Activated CD4-positive, alpha-beta T cell treated with anti-CD3 and anti-CD28 coated beads for 4 hours (primary cell): ENCODE measurements at regions not wholly inside any gene's neighbourhood (a gene's known extent, or its start where the extent isn't known, plus 50 kb on each side); places are given as distances from the start of the nearest gene placed in this dataset.
"Not testable (repeated sequence)": the region's sequence is repeated elsewhere in the genome, so short reads cannot be mapped to it uniquely, and the experiment has no call there.

ENCODE experiments used
- DNase-seq, 2 donors: peaks; one replicate each; pipeline ENCODE4 v3.0.0-alpha.2; 2020

GRCh38 chr2:17460371-17461086 lies 57.7 kb downstream of the RAD51AP2 start:
- no peak for DNase-seq

- no peak for DNase-seq
These were observed 62.9 kb downstream of the RAD51AP2 start for GRCh38 chr2:17455343-17455742.

- DNase-seq, result not testable (repeated sequence)
These were observed 72.0 kb downstream of the RAD51AP2 start for GRCh38 chr2:17446191-17446590.

- DNase-seq, result no peak
These were observed 72.5 kb downstream of the RAD51AP2 start for GRCh38 chr2:17445744-17446143.

DNA sequence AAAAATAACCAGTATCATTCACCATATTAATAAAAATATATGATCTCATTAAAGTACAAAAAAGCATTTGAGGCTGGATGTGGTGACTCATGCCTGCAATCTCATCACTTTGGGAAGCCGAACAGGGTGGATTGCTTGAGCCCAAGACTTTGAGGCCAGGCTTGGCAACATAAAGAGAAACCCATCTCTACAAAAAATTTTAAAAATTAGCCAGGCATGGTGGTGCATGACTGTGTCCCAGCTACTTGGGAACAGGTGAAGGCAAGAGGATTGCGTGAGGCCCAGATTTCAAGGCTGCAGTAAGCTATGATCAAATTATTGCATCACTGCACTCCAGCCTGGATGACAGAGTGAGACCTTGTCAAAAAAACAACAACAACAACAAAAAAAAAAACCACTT lies 75.9 kb downstream of the RAD51AP2 start:
- no peak for DNase-seq

DNA sequence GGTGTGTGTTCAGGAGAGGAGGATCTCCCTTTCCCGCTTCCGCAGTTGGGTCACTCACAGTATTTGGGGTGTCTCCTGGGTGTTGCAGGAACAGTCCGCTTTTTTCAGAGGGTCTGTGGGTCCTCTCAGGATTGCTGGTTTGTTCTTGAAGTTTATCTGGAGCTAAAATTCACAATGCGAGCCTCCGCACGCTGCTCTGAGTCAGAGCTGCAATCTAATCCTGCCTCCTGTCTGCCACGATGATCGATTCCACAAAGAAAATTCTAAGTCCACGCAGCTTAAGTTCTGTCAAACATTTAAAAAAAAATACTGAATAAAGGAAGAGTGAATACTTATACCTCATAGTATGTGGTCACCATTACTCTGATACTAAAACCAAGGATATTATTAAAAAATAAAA lies 76.5 kb downstream of the RAD51AP2 start:
- DNase-seq, result no peak

GRCh38 chr2:17441055-17441771 lies 77.0 kb downstream of the RAD51AP2 start:
- no peak for DNase-seq

GRCh38 chr2:17430326-17430725 lies 87.9 kb downstream of the RAD51AP2 start:
- no peak for DNase-seq

DNA sequence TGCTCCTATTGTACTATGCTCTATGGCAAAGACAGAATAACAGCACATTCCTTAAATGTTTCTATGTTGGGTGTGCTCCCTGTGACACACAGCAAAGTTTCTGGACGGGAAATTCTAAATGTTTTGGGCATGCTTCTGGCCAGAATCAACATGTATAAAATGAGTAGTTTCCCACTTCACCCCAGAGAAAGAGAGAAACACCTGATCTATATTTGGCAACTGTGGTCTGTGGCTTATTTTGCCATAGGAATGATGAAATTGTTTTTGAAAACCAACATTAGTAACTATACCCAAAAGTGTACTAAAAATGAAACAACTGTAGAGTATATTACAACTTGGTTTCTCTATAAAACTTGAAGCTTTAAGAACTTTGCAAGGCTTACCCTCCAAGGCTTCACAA lies 89.1 kb downstream of the RAD51AP2 start:
- DNase-seq, result no peak

DNA sequence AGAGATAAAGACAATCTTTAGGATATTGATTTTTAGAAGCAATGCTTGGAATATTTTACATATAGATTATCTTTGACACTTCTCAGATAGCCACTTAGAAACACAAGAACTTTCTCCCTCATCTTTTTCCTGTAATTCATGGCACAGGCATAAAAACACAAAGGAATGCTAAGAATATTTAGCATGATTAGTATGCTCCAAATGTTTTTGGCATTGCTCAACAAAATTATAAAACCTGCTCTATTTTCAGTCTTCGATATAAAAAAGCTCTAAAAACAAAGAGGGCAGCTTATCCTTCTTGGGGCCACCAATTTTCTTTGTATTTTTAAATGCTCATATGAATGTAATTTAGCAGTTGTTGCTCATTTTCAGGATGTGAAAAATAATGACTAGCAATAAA lies 90.8 kb downstream of the RAD51AP2 start:
- DNase-seq, result no peak

- DNase-seq, result no peak
These were observed 91.5 kb downstream of the RAD51AP2 start for GRCh38 chr2:17426743-17427142.

GRCh38 chr2:17422061-17422460 lies 96.2 kb downstream of the RAD51AP2 start:
- no peak for DNase-seq

DNA sequence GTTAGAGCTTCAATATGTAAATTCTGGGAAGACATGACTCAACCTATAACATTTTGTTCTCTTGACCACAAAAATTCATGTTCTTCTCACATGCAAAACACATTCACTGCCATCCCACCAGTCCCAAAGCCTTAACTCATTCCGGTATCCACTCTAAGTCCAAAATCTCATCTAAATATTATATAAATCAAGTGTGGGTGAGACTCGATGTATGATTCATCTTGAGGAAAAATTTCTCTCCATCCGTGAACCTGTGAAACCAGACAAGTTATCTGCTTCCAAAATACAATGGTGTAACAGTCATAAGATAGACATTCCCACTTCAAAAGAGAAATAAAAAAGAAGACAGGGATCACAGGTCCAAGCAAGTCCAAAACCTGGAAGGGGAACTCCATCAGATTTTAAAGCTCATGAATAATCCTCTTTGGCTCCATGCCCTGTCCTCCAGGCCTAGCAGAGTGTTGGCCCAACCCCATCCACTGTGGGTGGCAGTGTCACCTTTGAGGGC lies 101.3 kb downstream of the RAD51AP2 start:
- DNase-seq, result no peak

- no peak for DNase-seq
These were observed 105.2 kb downstream of the RAD51AP2 start for GRCh38 chr2:17413036-17413435.

DNA sequence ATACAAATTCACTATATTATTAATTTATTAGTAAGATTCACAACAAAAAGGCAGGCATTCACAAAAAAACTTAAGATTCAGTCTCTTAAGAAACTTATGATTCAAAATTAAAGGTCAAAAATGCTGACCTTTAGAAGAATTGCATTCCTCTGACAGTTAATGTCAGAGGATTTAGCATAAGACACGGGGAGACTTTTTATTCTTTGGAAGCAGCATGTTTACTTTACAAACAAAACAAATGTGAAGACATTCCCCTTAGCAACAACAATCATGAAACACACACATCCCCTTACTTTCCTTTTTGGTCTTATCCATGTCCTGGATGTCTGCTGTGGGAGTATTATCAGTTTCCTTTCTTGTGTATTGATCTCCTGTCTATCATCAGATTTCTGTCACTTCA lies 117.1 kb downstream of the RAD51AP2 start:
- DNase-seq, result no peak

DNA sequence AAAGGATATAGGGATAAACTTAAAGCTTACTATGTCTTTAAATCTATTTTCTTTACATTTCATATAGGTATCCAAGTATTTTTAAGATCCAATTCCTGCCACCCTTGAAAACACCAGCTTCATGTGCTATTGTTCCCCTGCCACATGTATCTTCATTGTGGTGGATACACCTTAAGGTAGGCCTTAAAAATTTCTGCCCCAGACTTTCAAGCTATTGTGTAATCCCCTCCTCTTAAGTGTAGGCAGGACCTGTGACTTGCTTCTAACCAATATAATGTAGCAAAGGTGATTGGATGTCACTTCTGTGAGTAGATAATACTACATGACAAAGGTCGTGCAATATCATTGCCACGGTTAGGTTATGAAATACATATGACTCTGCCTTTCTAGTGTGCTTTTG lies 119.5 kb downstream of the RAD51AP2 start:
- no peak for DNase-seq

DNA sequence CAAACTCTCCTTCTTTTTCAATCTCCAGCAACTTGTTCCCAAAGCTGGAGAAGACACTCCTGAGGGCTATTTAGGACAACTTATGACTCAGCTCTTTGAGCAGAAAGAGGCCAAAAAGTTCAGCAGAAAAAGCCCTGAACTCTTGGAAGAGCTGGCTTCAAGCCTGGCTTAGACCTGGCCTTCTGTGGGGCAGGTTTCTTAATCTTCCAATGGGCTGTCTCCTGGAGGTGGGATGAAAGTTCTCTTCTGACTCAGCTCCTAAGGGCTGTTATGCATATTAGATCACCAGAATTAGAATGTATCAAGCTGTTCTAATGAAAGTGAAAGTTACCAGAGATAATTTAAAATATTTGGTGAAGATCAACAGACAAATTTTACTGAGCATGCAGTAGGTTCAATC lies 129.4 kb downstream of the RAD51AP2 start:
- no peak for DNase-seq

GRCh38 chr2:17387591-17387990 lies 130.6 kb downstream of the RAD51AP2 start:
- DNase-seq, result no peak

GRCh38 chr2:17386771-17387170 lies 131.5 kb downstream of the RAD51AP2 start:
- no peak for DNase-seq

DNA sequence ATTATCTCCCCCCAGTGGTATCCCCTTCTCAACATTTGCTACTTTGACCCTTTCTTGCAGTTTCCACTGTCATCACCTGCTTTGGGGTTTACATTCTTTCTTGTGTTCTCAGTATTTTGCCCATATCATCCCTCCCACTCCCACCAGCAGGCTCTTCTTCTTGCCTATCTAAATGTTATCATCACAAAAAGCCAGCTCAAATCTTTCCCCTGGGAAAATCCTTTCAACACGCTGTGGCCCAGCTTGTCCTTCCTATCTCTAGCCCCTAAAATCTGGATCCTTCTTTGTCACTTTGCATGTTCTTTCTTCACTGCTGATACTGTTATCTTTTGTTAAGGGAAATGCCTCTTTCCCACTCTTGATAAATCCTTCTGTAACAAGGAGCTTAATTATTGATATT lies 138.2 kb downstream of the RAD51AP2 start:
- DNase-seq, result no peak

- no peak for DNase-seq
These were observed 143.0 kb downstream of the RAD51AP2 start for GRCh38 chr2:17375262-17375661.

DNA sequence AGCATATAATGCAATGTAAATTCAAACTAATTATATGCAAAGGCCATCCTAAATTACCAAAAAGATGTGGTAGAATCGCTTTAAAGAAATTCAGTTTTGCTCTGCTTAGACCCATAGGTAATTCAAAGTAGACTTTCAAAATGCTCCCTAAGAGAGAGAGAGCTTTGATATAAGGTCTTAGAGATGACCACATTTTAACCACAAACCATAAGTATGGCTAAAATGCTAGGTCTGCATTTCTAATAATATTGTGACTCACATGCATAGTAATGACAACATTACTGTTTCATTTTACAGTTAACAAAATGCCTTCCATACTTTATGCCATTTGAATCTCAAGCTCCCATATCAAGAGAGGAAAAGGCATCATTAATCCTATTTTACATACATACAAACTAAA lies 144.5 kb downstream of the RAD51AP2 start:
- no peak for DNase-seq

DNA sequence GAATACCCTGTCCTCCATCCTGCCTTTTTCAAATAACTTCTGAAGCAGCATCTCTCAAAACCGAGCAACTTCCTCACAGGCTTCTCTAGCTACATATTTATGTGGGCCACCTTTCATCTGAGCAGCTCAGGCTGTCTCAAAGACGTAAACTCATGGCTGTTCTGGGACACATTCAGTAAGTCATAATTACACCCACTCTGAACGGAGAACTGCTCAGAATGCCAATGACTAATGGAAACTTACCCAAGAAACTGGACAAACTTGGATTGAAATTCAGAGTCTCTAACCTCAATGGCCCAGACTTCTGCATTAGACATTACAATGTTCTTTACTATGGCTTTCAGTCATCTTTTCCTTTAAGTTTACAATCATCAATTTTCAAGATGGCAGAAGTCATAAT lies 145.2 kb downstream of the RAD51AP2 start:
- no peak for DNase-seq

DNA sequence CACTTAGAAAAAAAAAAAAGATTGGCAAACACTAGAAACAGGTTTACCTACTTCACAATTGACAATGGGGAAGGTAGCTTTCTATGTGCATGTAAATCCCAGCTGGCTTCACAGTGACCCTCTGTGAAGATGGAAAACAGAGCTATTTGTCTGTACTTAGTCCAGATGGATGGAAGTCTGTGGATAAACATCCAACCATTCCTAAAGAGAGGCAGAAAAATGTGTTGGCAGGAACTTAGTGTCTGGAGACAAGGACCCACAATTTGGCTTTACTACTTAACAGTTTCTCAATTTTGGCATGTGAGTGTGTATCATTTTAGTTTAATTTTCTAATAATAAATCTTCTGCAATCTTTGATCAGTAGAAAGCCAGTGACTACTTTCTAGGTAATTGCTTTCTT lies 154.4 kb downstream of the RAD51AP2 start:
- no peak for DNase-seq

- no peak for DNase-seq
These were observed 155.3 kb downstream of the RAD51AP2 start for GRCh38 chr2:17362956-17363355.
